ENCODE measurements at regions not wholly inside any gene's neighbourhood (a gene's known extent, or its start where the extent isn't known, plus 50 kb on each side); places are given as distances from the start of the nearest gene placed in this dataset.
"Not testable (repeated sequence)": the region's sequence is repeated elsewhere in the genome, so short reads cannot be mapped to it uniquely, and the experiment has no call there.

DNA sequence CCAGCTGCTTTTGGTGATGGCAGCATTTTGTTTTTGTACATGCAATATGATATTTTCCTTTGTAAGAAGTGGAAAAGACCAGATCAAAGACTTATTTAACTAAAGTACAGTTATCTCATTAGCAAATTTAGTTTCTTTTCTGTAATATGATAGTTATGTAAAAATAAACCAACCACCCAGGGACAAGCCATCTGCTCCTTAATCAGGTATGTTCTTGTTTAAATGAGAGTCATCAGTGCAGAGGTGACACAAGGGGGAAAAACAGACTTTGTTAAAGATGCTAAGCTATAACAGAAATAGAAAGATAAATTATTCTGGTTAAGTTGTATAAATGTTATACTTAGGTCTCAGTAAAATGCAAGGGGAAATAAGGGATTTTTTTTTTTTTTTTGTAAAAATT is 805.7 kb upstream of the SEMA6A start:
- TF ChIP-seq, protein P1, sequence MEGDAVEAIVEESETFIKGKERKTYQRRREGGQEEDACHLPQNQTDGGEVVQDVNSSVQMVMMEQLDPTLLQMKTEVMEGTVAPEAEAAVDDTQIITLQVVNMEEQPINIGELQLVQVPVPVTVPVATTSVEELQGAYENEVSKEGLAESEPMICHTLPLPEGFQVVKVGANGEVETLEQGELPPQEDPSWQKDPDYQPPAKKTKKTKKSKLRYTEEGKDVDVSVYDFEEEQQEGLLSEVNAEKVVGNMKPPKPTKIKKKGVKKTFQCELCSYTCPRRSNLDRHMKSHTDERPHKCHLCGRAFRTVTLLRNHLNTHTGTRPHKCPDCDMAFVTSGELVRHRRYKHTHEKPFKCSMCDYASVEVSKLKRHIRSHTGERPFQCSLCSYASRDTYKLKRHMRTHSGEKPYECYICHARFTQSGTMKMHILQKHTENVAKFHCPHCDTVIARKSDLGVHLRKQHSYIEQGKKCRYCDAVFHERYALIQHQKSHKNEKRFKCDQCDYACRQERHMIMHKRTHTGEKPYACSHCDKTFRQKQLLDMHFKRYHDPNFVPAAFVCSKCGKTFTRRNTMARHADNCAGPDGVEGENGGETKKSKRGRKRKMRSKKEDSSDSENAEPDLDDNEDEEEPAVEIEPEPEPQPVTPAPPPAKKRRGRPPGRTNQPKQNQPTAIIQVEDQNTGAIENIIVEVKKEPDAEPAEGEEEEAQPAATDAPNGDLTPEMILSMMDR (IDR thresholded peaks at IDR 0.05; ENCODE audit: low read length, missing control alignments), result no peak
- no peak for DNase-seq (ENCODE audit: low read depth)

DNA sequence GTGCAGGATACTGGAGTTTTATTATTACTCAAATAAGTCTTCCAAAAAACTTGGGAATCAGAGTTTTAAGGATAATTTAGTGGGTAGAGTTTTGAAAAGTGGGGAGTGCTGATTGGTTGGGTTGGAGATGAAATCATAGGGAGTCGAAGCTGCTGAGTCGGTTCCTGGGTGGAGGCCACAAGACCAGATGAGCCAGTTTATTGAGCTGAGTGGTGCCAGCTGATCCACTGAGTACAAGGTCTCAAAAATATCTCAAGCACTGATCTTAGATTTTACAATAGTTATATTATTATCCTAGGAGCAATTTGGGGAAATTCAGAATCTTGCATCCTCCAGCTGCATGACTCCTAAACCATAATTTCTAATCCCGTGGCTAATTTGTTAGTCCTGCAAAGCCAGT is 804.9 kb upstream of the SEMA6A start:
- no peak for DNase-seq (ENCODE audit: low read depth)
- TF ChIP-seq, protein P1 (IDR thresholded peaks at IDR 0.05; ENCODE audit: low read length, missing control alignments), result no peak
- no peak overlapping the region for H3K4me3 ChIP-seq (replicated peaks; ENCODE audit: low read depth, low read length)

More for the DNA sequence above, 805.7 kb upstream of the SEMA6A start:
- H3K4me3 ChIP-seq (replicated peaks; ENCODE audit: low read depth, low read length), result no peak overlapping the region

DNA sequence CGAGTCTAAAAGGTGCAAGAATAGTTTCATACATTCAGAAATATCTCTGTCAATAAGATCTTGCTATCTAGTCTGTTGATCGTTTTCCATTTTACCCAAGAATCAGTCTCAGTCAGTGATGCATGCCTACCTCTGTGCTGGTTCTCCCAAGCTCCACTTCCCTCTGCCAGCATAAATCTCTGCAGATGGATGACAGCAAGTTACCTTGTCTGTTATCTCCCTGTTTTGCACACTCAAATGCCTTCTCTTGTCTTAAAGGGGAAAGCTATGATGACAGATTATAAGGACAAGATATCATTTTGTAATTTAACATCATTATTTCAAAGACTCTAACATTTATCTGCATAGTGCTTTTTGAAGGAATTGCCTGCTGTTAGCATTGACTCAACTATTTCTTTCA is 802.1 kb upstream of the SEMA6A start:
- TF ChIP-seq, protein P1 (IDR thresholded peaks at IDR 0.05; ENCODE audit: low read length, missing control alignments), result no peak
- DNase-seq (ENCODE audit: low read depth), result no peak
- no peak overlapping the region for H3K4me3 ChIP-seq (replicated peaks; ENCODE audit: low read depth, low read length)

DNA sequence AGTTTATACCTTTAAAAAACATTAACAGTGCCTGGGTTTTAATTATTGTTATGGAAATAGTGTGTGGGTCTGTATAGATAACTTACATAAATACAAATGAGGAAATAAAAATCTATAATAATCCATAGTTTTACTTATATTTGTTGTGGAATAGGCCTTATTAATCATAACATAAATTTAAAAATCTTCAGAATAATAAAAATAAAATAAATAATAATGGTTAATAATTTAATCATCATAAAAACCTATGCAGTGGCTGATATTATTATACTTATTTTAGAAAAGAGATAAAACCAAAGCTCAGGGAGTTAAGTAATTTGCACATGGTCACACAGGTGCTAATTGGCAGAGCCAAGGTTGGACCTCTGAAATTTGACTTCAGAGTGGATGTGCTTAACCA is 785.3 kb upstream of the SEMA6A start:
- TF ChIP-seq, protein P1 (IDR thresholded peaks at IDR 0.05; ENCODE audit: low read length, missing control alignments), result no peak
- no peak overlapping the region for H3K4me3 ChIP-seq (replicated peaks; ENCODE audit: low read depth, low read length)
- no peak for DNase-seq (ENCODE audit: low read depth)

DNA sequence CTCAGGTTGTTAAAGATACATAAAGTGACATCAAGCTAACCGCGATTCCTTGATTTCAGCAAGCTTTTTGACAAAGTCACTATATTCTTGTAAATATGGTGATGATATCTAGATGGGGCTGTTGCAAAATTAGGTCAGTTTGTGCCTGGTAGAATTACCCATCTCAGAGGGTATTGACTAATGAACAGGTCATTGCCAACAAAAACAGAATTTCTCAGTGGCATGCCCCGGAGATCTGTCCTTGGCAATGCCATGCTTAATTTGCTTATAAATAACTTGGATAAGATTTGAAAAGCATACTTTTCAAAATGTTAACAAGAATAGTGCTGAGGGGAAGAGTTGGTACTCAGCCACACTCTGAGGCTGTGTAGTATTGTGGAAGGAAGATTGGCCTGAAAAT is 783.3 kb upstream of the SEMA6A start:
- H3K4me3 ChIP-seq (replicated peaks; ENCODE audit: low read depth, low read length), result no peak overlapping the region
- TF ChIP-seq, protein P1 (IDR thresholded peaks at IDR 0.05; ENCODE audit: low read length, missing control alignments), result no peak
- DNase-seq (ENCODE audit: low read depth), result no peak

DNA sequence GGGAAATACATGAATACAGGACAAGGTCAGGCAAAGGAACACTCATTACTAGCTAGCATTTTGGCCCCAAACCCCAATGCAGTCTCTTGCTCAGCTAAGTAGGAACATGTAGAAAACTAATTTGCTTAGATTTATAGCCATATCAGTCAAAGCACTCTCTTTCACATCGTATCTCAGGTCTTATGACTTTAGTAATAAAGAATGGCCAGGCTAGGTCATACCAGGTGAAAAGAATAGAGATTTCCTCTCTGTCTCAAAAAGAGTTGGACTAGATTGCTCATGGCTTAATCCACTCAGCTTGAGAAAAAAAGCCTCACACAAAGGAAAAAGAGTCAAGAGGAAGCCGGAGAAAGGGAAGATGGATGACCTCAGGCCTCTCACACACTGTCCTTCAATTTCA is 772.7 kb upstream of the SEMA6A start:
- no peak for DNase-seq (ENCODE audit: low read depth)
- H3K4me3 ChIP-seq (replicated peaks; ENCODE audit: low read depth, low read length), result no peak overlapping the region
- TF ChIP-seq, protein P1 (IDR thresholded peaks at IDR 0.05; ENCODE audit: low read length, missing control alignments), result no peak

DNA sequence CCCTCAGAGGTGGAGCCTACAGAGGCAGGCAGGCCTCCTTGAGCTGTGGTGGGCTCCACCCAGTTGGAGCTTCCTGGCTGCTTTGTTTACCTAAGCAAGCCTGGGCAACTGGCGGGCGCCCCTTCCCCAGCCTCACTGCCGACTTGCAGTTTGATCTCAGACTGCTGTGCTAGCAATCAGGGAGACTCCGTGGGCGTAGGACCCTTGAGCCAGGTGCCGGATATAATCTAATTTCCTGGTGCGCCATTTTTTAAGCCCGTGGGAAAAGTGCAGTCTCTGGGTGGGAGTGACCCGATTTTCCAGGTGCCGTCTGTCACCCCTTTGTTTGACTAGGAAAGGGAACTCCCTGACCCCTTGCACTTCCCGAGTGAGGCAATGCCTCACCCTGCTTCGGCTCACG is 769.1 kb upstream of the SEMA6A start:
- not testable (repeated sequence) for DNase-seq (ENCODE audit: low read depth); H3K4me3 ChIP-seq (replicated peaks; ENCODE audit: low read depth, low read length)
